Right lobe of liver (tissue), 4 donors: ENCODE measurements at regions not wholly inside any gene's neighbourhood (a gene's known extent, or its start where the extent isn't known, plus 50 kb on each side); places are given as distances from the start of the nearest gene placed in this dataset.

Experiments used
- CTCF ChIP-seq, 4 donors: fragments of 200-600 bp in 3 of 4; fragments of 450-650 bp in 1 of 4; IDR thresholded peaks; one replicate each; pipeline versions ENCODE4 v1.5.1 to v1.8.0; 2016 to 2022; ENCODE audit warnings: antibody characterized with exemption in 4 of 4, mild to moderate bottlenecking in 2 of 4
- POLR2A ChIP-seq: fragments of 450-650 bp; IDR thresholded peaks from one replicate; pipeline ENCODE4 v1.6.1; 2017; ENCODE audit warnings: antibody characterized with exemption, mild to moderate bottlenecking
- donor health status: DM: no; HTN: no; CAD: no.
- donor health status: DM: no; HTN: no; CAD: no.
- donor health status: DM: no; HTN: yes; CAD: no.

- no peak for TF ChIP-seq CTCF (IDR thresholded peaks at IDR 0.05)
- TF ChIP-seq POLR2A, result no peak
Measured at GRCh38 chr6:25086500-25087091, 150.8 kb upstream of the RIPOR2 start.
